ENCODE measurements at regions not wholly inside any gene's neighbourhood (a gene's known extent, or its start where the extent isn't known, plus 50 kb on each side); places are given as distances from the start of the nearest gene placed in this dataset.

DNA sequence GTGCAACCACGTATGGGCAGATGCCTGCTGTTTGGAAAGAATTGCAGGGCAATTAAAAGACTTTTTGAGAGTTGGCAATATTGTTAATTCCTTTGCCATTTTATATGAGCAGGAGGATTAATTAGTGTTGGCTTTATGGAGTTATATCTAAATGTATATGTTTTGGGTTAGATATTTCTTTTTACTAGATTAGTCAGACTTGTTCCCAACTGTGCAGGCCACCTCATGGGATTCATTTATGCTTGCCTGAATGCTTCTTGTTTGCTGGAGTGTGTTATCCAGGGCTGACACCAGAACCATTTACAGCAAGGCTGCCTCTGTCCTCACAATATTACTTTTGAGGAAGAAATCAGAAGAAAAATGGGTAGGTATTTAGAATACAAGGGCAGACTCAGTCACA lies 192.5 kb downstream of the KTN1 start:
- no peaks in the 10 kb centered on the region for H3K27me3 ChIP-seq (replicated peaks; ENCODE audit: insufficient read depth)
- TF ChIP-seq, protein P1, sequence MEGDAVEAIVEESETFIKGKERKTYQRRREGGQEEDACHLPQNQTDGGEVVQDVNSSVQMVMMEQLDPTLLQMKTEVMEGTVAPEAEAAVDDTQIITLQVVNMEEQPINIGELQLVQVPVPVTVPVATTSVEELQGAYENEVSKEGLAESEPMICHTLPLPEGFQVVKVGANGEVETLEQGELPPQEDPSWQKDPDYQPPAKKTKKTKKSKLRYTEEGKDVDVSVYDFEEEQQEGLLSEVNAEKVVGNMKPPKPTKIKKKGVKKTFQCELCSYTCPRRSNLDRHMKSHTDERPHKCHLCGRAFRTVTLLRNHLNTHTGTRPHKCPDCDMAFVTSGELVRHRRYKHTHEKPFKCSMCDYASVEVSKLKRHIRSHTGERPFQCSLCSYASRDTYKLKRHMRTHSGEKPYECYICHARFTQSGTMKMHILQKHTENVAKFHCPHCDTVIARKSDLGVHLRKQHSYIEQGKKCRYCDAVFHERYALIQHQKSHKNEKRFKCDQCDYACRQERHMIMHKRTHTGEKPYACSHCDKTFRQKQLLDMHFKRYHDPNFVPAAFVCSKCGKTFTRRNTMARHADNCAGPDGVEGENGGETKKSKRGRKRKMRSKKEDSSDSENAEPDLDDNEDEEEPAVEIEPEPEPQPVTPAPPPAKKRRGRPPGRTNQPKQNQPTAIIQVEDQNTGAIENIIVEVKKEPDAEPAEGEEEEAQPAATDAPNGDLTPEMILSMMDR (IDR thresholded peaks at IDR 0.05): no peak
- ATAC-seq (ENCODE audit: insufficient number of reproducible peaks, low FRiP score, low read depth) (no peak), DNase-seq (ENCODE audit: low spot score) (no peak)
- no peaks in the 10 kb centered on the region for H3K9me3 ChIP-seq
- H3K36me3 ChIP-seq: no peaks in the 10 kb centered on the region
- no peak overlapping the region for H3K27ac ChIP-seq
- H3K4me3 ChIP-seq: no peak overlapping the region
- H3K4me1 ChIP-seq (ENCODE audit: control insufficient read depth in 1 of 2, low read depth in 2 of 2): no peaks in the 10 kb centered on the region

DNA sequence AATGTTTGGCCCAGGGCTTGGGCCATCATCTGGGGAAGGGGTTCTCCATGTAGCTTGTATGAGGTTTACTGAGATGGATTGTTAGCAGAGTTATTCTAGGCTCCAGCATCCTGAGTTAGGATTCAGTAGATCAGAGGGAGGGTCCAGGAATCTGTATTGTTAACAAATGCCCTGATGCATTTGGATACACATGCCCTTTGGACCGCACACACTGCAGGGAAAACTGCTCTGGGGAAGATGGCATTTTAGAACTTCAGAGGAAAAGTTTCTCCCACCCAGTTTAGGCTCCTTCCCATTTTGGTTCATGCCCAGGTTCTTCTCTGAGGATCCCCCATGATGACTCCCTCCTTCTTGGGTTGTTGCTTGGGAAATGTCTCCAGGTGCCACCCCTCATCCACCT lies 193.3 kb downstream of the KTN1 start:
- Histone ChIP-seq H3K4me3 (no peak overlapping the region), H3K27ac (no peak overlapping the region), H3K4me1 (ENCODE audit: control insufficient read depth in 1 of 2, low read depth in 2 of 2) (no peaks in the 10 kb centered on the region), H3K9me3 (no peaks in the 10 kb centered on the region), H3K27me3 (replicated peaks; ENCODE audit: insufficient read depth) (no peaks in the 10 kb centered on the region), H3K36me3 (no peaks in the 10 kb centered on the region)
- no peak for DNase-seq (ENCODE audit: low spot score)
- ATAC-seq (ENCODE audit: insufficient number of reproducible peaks, low FRiP score, low read depth): no peak
- TF ChIP-seq, protein P1 (IDR thresholded peaks at IDR 0.05): no peak

DNA sequence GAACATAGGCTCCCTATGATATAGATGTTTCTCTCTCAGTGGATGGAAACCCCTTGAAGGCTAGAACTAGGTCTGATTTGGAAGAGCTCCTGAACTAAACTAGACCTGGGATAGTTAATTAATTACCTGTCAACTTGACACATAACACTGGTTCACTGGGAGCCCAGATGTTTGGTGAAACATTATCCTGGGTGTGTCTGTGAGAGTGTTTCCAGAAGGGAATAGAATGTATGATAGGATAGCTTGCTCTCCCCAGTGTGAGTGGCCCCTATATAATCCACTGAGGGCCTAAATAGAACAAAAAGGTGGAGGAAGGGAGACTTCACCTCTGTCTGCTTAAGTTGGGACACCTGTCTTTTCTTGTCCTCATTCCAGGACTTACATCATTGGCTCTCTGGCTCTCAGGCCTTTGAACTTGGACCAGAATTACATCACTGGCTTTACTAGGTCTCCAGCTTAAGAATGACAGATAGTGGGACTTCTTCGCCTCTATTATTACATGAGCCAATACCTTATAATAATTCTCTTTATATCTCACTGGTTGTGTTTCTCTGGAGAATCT lies 194.1 kb downstream of the KTN1 start:
- ATAC-seq (ENCODE audit: insufficient number of reproducible peaks, low FRiP score, low read depth): no peak
- TF ChIP-seq, protein P1 (IDR thresholded peaks at IDR 0.05): no peak
- H3K4me1 ChIP-seq (ENCODE audit: control insufficient read depth in 1 of 2, low read depth in 2 of 2): no peaks in the 10 kb centered on the region

DNA sequence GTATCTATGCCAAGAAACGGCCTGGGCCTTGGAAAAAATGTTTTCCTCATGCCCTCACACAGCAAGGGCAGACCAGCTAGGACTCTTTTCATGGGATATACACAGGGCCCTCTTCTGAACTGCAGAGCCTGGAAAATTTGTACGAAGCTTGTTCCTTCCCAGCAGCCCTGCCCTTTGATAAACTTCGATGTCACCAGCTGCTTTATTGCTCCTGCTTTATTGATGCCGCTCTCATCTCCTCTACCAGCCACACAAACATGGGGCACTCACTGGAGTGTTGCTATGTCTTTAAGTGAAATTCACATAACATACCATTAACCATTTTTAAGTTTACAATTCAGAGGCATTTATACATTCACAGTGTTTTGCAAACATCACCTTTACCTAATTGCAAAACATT lies 197.9 kb downstream of the KTN1 start:
- no peak overlapping the region for H3K4me3 ChIP-seq
- H3K27ac ChIP-seq: no peak overlapping the region
- no peaks in the 10 kb centered on the region for H3K36me3 ChIP-seq
- ATAC-seq (ENCODE audit: insufficient number of reproducible peaks, low FRiP score, low read depth): no peak
- H3K4me1 ChIP-seq (ENCODE audit: control insufficient read depth in 1 of 2, low read depth in 2 of 2): peaks cover 15 to 17% of the 10 kb centered on the region in 2 donors
- H3K27me3 ChIP-seq (replicated peaks; ENCODE audit: insufficient read depth): no peaks in the 10 kb centered on the region
- no peak for DNase-seq (ENCODE audit: low spot score)
- no peaks in the 10 kb centered on the region for H3K9me3 ChIP-seq
- TF ChIP-seq, protein P1 (IDR thresholded peaks at IDR 0.05): no peak

More for the DNA sequence above, 194.1 kb downstream of the KTN1 start:
- H3K9me3 ChIP-seq: no peaks in the 10 kb centered on the region
- H3K36me3 ChIP-seq: no peaks in the 10 kb centered on the region
- H3K27me3 ChIP-seq (replicated peaks; ENCODE audit: insufficient read depth): no peaks in the 10 kb centered on the region
- no peak overlapping the region for H3K27ac ChIP-seq
- H3K4me3 ChIP-seq: no peak overlapping the region
- no peak for DNase-seq (ENCODE audit: low spot score)

DNA sequence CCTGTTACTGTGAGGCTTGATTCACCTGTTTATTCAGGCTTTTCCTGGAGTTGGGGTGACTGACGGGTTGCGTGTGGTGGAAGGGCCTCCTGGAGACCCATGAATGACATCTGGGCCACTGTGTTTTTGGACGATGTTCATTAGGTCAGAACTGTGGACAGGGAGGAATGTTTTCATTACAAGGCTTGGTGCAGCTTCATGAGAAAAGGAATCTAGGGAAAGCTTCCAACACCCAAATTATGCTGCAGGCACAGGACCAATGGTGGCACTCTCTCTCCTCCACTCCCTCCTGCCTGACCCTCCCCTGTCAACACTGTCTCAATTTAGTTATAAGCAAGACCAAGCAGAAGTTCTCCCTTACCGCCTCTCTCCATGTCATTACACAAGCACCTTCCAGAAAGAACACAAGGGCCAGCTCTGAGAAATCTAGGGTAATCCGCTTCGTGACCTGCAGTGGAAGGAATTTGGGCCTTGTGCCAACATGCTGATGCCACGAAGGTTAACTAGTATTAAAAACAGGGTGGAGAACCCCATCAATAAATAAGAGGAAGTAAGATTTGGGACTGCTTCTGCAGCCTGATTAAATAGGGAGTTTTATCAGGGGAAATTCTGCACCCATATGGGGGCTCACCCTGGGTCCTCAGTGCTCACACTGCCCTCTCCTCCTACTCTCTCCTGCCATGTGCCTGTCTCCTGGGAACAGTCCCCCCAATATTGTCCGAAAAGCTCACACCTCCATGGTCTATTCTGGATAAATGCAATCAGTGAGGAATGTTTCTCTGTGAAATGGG lies 200.3 kb downstream of the KTN1 start:
- ATAC-seq (ENCODE audit: insufficient number of reproducible peaks, low FRiP score, low read depth): peak; percentile 66
- H3K4me3 ChIP-seq: peak overlapping the region; percentile 34
- H3K27ac ChIP-seq: peak overlapping the region; percentile 32 to 63
- H3K9me3 ChIP-seq: no peaks in the 10 kb centered on the region
- H3K27me3 ChIP-seq (replicated peaks; ENCODE audit: insufficient read depth): no peaks in the 10 kb centered on the region
- H3K4me1 ChIP-seq (ENCODE audit: control insufficient read depth in 1 of 2, low read depth in 2 of 2): peaks cover 16 to 17% of the 10 kb centered on the region in 2 donors
- TF ChIP-seq, protein P1 (IDR thresholded peaks at IDR 0.05): no peak
- H3K36me3 ChIP-seq: no peaks in the 10 kb centered on the region
- DNase-seq (ENCODE audit: low spot score): peak; percentile 21
